Hepatocyte (in vitro differentiated cells): ENCODE measurements at regions not wholly inside any gene's neighbourhood (a gene's known extent, or its start where the extent isn't known, plus 50 kb on each side); places are given as distances from the start of the nearest gene placed in this dataset.

Experiments
- CTCF ChIP-seq: fragments of 200-600 bp; sonication (generic); IDR thresholded peaks from 2 replicates; pipeline ENCODE4 v1.5.1; 2016; ENCODE audit warnings: antibody characterized with exemption, mild to moderate bottlenecking; ENCODE audit not compliant: poor library complexity
- EZH2 ChIP-seq: fragments of 200-600 bp; sonication (generic); IDR thresholded peaks from 2 replicates; pipeline ENCODE4 v1.6.1; 2016; ENCODE audit warnings: antibody characterized with exemption, mild to moderate bottlenecking, borderline replicate concordance
- EZH2phosphoT487 ChIP-seq: fragments of 200-600 bp; sonication (generic); IDR thresholded peaks from one replicate; pipeline ENCODE4 v1.6.1; 2018; ENCODE audit warnings: antibody characterized with exemption, mild to moderate bottlenecking, low read depth, moderate library complexity; ENCODE audit not compliant: unreplicated experiment, severe bottlenecking

GRCh38 chr18:22469926-22470247, 52.2 kb upstream of the CTAGE1 start:
- no peak for TF ChIP-seq EZH2
- TF ChIP-seq EZH2phosphoT487, result no peak
- TF ChIP-seq CTCF, result no peak
